ENCODE measurements at regions not wholly inside any gene's neighbourhood (a gene's known extent, or its start where the extent isn't known, plus 50 kb on each side); places are given as distances from the start of the nearest gene placed in this dataset.

DNA sequence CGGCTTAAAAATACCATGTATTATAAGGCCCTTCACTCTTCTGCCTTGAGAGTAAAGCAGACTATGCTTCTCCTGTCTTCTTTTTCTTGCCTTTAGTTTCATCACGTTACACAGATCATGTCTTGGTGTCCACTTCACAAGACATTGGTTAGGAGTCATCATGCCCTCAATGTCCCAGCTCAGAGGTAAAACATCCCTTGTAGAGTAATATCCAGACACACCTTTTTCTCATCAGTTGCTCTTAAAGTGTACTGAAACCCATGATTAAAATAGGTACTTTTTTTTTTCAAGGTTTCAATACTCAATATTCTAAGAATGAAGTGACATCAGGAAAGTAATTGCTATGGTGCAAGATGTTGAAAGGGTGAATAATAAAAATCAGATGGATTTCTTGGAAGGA is 267.8 kb downstream of the PMP22 start:
- FAIRE-seq (no peak), DNase-seq (ENCODE audit: low read depth) (no peak)
- TF ChIP-seq, protein P1, sequence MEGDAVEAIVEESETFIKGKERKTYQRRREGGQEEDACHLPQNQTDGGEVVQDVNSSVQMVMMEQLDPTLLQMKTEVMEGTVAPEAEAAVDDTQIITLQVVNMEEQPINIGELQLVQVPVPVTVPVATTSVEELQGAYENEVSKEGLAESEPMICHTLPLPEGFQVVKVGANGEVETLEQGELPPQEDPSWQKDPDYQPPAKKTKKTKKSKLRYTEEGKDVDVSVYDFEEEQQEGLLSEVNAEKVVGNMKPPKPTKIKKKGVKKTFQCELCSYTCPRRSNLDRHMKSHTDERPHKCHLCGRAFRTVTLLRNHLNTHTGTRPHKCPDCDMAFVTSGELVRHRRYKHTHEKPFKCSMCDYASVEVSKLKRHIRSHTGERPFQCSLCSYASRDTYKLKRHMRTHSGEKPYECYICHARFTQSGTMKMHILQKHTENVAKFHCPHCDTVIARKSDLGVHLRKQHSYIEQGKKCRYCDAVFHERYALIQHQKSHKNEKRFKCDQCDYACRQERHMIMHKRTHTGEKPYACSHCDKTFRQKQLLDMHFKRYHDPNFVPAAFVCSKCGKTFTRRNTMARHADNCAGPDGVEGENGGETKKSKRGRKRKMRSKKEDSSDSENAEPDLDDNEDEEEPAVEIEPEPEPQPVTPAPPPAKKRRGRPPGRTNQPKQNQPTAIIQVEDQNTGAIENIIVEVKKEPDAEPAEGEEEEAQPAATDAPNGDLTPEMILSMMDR (IDR thresholded peaks at IDR 0.05; ENCODE audit: insufficient read depth, low read length, severe bottlenecking), result no peak
- no peaks in the 10 kb centered on the region for H3K36me3 ChIP-seq (ENCODE audit: control insufficient read depth, insufficient read depth, low read length)
- H3K4me3 ChIP-seq (ENCODE audit: low read depth, low read length), result no peak overlapping the region
- H3K27me3 ChIP-seq (ENCODE audit: control insufficient read depth, insufficient read depth, low read length), result no peaks in the 10 kb centered on the region

DNA sequence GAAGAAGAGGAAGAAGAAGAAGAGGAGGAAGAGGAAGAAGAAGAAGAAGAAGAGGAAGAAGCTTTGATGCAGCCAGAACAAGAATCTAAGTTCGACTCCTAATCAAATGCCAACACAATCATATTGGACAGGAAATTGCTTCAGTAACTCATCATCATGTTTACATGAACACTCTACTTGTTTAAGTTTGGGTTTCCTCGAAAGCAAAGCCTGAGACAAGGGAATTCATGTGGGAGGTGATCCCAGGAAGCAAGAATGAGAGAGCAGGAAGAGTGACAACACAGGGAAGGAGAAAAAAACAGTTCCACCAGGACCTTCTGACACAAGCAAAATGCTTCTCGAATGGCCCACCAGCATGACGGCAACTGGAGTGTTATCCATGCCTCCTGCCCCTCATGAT is 279.0 kb downstream of the PMP22 start:
- Histone ChIP-seq H3K4me3 (ENCODE audit: low read depth, low read length) (no peak overlapping the region), H3K36me3 (ENCODE audit: control insufficient read depth, insufficient read depth, low read length) (no peaks in the 10 kb centered on the region), H3K27me3 (ENCODE audit: control insufficient read depth, insufficient read depth, low read length) (no peaks in the 10 kb centered on the region)
- TF ChIP-seq, protein P1 (IDR thresholded peaks at IDR 0.05; ENCODE audit: insufficient read depth, low read length, severe bottlenecking), result no peak
- DNase-seq (ENCODE audit: low read depth) (no peak), FAIRE-seq (no peak)

DNA sequence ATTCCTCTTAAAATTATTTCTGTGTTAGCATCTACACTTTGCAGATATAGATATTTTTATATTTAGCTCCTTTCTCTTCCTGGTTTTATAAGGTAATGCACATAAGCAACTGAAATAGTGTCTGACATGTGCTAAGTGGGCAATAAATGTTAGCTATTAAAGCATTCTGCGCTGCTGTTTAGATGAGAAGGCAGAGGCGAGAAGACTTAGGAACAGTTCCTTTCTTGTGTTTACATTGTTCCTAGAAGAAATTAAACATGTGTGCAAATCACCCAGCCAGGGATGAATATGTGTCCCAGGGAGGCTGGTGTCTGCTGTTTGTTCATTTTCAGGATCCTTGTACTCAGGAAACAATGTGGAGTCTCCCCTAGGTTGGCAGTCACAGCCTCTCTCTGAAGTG is 292.3 kb downstream of the PMP22 start:
- DNase-seq (ENCODE audit: low read depth) (no peak), FAIRE-seq (no peak)
- Histone ChIP-seq H3K4me3 (ENCODE audit: low read depth, low read length) (no peak overlapping the region), H3K27me3 (ENCODE audit: control insufficient read depth, insufficient read depth, low read length) (no peaks in the 10 kb centered on the region), H3K36me3 (ENCODE audit: control insufficient read depth, insufficient read depth, low read length) (no peaks in the 10 kb centered on the region)
- TF ChIP-seq, protein P1 (IDR thresholded peaks at IDR 0.05; ENCODE audit: insufficient read depth, low read length, severe bottlenecking), result no peak

DNA sequence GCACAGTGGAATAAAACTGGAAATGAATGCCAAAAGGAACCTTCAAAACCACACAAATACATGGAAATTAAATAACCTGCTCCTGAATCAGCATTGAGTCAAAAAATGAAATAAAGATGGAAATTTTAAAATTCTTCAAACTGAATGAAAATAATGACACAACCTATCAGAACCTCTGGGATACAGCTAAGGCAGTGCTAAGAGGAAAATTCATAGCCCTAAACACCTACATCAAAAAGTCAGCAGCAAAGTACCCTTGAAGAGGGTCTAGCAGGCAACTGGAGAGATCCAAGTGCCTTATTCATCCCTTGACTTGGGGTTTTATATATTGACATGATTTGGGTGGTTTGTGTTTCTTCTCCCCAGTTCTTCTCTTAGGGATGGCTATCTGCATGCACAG is 294.1 kb downstream of the PMP22 start:
- no peak for DNase-seq (ENCODE audit: low read depth)
- FAIRE-seq, result peak; percentile 18
- no peaks in the 10 kb centered on the region for H3K27me3 ChIP-seq (ENCODE audit: control insufficient read depth, insufficient read depth, low read length)
- no peaks in the 10 kb centered on the region for H3K36me3 ChIP-seq (ENCODE audit: control insufficient read depth, insufficient read depth, low read length)
- TF ChIP-seq, protein P1 (IDR thresholded peaks at IDR 0.05; ENCODE audit: insufficient read depth, low read length, severe bottlenecking), result no peak
- no peak overlapping the region for H3K4me3 ChIP-seq (ENCODE audit: low read depth, low read length)

DNA sequence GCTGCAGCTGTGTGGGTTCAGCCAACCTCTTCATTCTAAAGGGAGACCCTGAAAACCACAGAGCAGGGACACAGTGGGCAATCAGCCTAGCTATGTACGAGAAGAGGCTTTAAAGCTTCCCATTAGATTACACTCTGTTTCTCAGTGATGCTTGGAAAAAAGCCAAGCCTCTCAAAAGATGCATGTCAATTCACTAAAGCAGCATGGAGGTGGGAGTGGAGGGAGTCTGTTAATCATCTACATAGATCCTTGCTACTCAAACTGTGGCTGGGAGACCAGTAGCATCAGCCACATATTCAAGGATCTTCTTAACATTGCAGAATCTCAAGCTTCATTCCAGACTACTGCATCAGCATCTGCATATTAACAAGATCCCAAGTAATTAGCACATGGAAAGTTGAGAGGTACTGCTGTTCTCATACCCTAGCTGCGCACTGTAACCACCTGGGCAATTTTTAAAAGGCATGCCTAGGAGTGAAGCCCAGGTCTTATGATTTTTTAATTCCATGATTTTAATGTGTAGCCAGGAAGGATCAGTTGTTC is 305.9 kb downstream of the PMP22 start:
- TF ChIP-seq, protein P1 (IDR thresholded peaks at IDR 0.05; ENCODE audit: insufficient read depth, low read length, severe bottlenecking), result no peak
- Histone ChIP-seq H3K4me3 (ENCODE audit: low read depth, low read length) (no peak overlapping the region), H3K27me3 (ENCODE audit: control insufficient read depth, insufficient read depth, low read length) (no peaks in the 10 kb centered on the region), H3K36me3 (ENCODE audit: control insufficient read depth, insufficient read depth, low read length) (no peaks in the 10 kb centered on the region)
- DNase-seq (ENCODE audit: low read depth) (no peak), FAIRE-seq (no peak)

DNA sequence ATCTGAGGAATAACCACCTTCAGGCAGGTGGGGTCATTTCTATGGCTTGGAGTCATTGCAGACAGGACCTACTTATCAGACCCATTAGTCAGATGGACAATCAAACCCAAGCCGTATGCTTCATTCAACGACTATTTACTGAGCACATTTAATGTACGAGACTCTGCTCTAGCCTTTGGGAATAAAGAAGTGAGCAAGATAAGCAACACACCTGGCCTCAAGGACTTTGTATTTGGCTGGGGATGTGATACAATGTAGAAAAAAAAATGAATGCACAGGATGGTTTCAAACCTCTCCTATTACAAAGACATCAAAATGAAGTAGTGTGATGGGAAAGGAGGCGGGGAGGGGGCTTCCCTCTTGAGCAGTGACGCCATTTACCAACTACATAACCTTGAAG is 311.7 kb downstream of the PMP22 start:
- DNase-seq (ENCODE audit: low read depth), result no peak
- TF ChIP-seq, protein P1 (IDR thresholded peaks at IDR 0.05; ENCODE audit: insufficient read depth, low read length, severe bottlenecking), result no peak
- no peak for FAIRE-seq

More for the DNA sequence above, 311.7 kb downstream of the PMP22 start:
- Histone ChIP-seq H3K27me3 (ENCODE audit: control insufficient read depth, insufficient read depth, low read length) (no peaks in the 10 kb centered on the region), H3K4me3 (ENCODE audit: low read depth, low read length) (no peak overlapping the region), H3K36me3 (ENCODE audit: control insufficient read depth, insufficient read depth, low read length) (no peaks in the 10 kb centered on the region)

Data from bronchial epithelial cell (primary cell).